SK-N-SH (cell line): ENCODE measurements at regions not wholly inside any gene's neighbourhood (a gene's known extent, or its start where the extent isn't known, plus 50 kb on each side); places are given as distances from the start of the nearest gene placed in this dataset.

Experiments used
- EP300 ChIP-seq, 2 experiments: IDR thresholded peaks; 2 replicates each; pipeline versions ENCODE4 v1.4.0 to v1.6.1; 2012; ENCODE audit warnings: borderline replicate concordance in 1 of 2, low read depth in 1 of 2, low read length in 1 of 2
- FOXM1 ChIP-seq: IDR thresholded peaks from 2 replicates; pipeline ENCODE4 v1.4.0; 2012; ENCODE audit warnings: low read depth, mild to moderate bottlenecking
- GATA2 ChIP-seq: sonication (generic); formaldehyde crosslinking; IDR thresholded peaks from 2 replicates; pipeline ENCODE4 v1.5.0; 2020; ENCODE audit warnings: mild to moderate bottlenecking, missing genetic modification reagents
- MEF2A ChIP-seq: IDR thresholded peaks from 2 replicates; pipeline ENCODE4 v1.4.0; 2012; ENCODE audit warnings: low read depth, borderline replicate concordance
- POLR2AphosphoS5 ChIP-seq: IDR thresholded peaks from 2 replicates; pipeline ENCODE4 v1.6.1; 2012; ENCODE audit warnings: low read depth, low read length
- SIN3A ChIP-seq: IDR thresholded peaks from 2 replicates; pipeline ENCODE4 v1.6.1; 2012; ENCODE audit warnings: low read depth, mild to moderate bottlenecking, low read length, moderate library complexity, borderline replicate concordance
- SMC3 ChIP-seq: IDR thresholded peaks from 2 replicates; pipeline ENCODE4 v1.6.1; 2012; ENCODE audit warnings: low read depth, low read length, improper control_type of control experiment
- YY1 ChIP-seq: IDR thresholded peaks from 2 replicates; pipeline ENCODE4 v1.4.0; 2012; ENCODE audit warnings: low read depth, mild to moderate bottlenecking
- TF ChIP-seq, protein P1 (sequence below): fragments of 200-600 bp; sonication (generic); IDR thresholded peaks from 2 replicates; pipeline ENCODE4 v1.6.1; 2017; ENCODE audit warnings: antibody characterized with exemption, mild to moderate bottlenecking, moderate library complexity
- TF ChIP-seq, protein P2 (sequence below): IDR thresholded peaks from 2 replicates; pipeline ENCODE4 v1.4.0; 2012; ENCODE audit warnings: low read depth, borderline replicate concordance
- TF ChIP-seq, protein P3 (sequence below): IDR thresholded peaks from 2 replicates; pipeline ENCODE4 v1.6.1; 2012; ENCODE audit warnings: mild to moderate bottlenecking, low read depth, low read length, moderate library complexity
- TF ChIP-seq, protein P4 (sequence below): fragments of 150-350 bp; IDR thresholded peaks from 2 replicates; pipeline ENCODE4 v1.6.1; 2016; ENCODE audit warnings: mild to moderate bottlenecking, low read depth, low read length

DNA sequence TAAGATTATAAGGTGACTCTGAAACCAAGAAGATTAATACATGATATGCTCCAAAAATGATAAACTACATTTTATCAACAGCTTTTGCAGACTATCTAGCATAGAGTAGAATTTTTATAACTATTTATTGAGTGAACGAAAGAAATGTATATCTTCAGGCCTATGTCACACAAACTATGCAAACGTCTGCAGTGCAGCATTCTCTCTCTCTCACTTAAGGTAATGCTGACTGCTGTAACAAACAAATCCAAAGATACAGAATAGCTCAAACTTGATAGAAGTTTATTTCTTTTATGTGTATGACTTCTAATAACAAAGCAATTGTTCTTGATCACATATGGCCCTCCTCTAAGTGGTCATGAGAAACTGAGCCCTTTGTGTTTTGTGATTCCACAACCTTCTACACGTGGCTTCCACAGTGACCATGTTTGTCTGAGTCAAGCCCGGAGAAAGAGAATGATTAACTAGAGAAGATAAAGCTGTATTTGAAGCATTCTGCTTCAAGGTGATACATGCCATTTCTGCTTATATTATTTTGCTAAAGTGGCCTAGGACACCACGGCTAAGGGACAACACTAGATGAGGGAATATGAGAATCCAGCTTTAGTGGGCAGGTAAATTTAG is 1352.7 kb upstream of the TMEM132C start:
- TF ChIP-seq, protein P1, sequence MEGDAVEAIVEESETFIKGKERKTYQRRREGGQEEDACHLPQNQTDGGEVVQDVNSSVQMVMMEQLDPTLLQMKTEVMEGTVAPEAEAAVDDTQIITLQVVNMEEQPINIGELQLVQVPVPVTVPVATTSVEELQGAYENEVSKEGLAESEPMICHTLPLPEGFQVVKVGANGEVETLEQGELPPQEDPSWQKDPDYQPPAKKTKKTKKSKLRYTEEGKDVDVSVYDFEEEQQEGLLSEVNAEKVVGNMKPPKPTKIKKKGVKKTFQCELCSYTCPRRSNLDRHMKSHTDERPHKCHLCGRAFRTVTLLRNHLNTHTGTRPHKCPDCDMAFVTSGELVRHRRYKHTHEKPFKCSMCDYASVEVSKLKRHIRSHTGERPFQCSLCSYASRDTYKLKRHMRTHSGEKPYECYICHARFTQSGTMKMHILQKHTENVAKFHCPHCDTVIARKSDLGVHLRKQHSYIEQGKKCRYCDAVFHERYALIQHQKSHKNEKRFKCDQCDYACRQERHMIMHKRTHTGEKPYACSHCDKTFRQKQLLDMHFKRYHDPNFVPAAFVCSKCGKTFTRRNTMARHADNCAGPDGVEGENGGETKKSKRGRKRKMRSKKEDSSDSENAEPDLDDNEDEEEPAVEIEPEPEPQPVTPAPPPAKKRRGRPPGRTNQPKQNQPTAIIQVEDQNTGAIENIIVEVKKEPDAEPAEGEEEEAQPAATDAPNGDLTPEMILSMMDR: no peak
- TF ChIP-seq SIN3A: no peak
- TF ChIP-seq, protein P2, sequence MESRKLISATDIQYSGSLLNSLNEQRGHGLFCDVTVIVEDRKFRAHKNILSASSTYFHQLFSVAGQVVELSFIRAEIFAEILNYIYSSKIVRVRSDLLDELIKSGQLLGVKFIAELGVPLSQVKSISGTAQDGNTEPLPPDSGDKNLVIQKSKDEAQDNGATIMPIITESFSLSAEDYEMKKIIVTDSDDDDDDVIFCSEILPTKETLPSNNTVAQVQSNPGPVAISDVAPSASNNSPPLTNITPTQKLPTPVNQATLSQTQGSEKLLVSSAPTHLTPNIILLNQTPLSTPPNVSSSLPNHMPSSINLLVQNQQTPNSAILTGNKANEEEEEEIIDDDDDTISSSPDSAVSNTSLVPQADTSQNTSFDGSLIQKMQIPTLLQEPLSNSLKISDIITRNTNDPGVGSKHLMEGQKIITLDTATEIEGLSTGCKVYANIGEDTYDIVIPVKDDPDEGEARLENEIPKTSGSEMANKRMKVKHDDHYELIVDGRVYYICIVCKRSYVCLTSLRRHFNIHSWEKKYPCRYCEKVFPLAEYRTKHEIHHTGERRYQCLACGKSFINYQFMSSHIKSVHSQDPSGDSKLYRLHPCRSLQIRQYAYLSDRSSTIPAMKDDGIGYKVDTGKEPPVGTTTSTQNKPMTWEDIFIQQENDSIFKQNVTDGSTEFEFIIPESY: no peak
- no peak for TF ChIP-seq GATA2 (CRISPR knock-in tag)
- no peak for TF ChIP-seq SMC3
- no peak for TF ChIP-seq FOXM1
- TF ChIP-seq YY1: no peak
- TF ChIP-seq, protein P3, sequence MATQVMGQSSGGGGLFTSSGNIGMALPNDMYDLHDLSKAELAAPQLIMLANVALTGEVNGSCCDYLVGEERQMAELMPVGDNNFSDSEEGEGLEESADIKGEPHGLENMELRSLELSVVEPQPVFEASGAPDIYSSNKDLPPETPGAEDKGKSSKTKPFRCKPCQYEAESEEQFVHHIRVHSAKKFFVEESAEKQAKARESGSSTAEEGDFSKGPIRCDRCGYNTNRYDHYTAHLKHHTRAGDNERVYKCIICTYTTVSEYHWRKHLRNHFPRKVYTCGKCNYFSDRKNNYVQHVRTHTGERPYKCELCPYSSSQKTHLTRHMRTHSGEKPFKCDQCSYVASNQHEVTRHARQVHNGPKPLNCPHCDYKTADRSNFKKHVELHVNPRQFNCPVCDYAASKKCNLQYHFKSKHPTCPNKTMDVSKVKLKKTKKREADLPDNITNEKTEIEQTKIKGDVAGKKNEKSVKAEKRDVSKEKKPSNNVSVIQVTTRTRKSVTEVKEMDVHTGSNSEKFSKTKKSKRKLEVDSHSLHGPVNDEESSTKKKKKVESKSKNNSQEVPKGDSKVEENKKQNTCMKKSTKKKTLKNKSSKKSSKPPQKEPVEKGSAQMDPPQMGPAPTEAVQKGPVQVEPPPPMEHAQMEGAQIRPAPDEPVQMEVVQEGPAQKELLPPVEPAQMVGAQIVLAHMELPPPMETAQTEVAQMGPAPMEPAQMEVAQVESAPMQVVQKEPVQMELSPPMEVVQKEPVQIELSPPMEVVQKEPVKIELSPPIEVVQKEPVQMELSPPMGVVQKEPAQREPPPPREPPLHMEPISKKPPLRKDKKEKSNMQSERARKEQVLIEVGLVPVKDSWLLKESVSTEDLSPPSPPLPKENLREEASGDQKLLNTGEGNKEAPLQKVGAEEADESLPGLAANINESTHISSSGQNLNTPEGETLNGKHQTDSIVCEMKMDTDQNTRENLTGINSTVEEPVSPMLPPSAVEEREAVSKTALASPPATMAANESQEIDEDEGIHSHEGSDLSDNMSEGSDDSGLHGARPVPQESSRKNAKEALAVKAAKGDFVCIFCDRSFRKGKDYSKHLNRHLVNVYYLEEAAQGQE: no peak
- TF ChIP-seq EP300 (IDR thresholded peaks at IDR 0.05; ENCODE audit: borderline replicate concordance in 1 of 2, low read depth in 1 of 2, low read length in 1 of 2): no peak
- TF ChIP-seq POLR2AphosphoS5: no peak
- no peak for TF ChIP-seq MEF2A
- TF ChIP-seq, protein P4, sequence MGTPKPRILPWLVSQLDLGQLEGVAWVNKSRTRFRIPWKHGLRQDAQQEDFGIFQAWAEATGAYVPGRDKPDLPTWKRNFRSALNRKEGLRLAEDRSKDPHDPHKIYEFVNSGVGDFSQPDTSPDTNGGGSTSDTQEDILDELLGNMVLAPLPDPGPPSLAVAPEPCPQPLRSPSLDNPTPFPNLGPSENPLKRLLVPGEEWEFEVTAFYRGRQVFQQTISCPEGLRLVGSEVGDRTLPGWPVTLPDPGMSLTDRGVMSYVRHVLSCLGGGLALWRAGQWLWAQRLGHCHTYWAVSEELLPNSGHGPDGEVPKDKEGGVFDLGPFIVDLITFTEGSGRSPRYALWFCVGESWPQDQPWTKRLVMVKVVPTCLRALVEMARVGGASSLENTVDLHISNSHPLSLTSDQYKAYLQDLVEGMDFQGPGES: no peak
